ENCODE measurements at regions not wholly inside any gene's neighbourhood (a gene's known extent, or its start where the extent isn't known, plus 50 kb on each side); places are given as distances from the start of the nearest gene placed in this dataset.
A peak's percentile ranks its signal among the peaks of the same experiment; 100 is the strongest.

DNA sequence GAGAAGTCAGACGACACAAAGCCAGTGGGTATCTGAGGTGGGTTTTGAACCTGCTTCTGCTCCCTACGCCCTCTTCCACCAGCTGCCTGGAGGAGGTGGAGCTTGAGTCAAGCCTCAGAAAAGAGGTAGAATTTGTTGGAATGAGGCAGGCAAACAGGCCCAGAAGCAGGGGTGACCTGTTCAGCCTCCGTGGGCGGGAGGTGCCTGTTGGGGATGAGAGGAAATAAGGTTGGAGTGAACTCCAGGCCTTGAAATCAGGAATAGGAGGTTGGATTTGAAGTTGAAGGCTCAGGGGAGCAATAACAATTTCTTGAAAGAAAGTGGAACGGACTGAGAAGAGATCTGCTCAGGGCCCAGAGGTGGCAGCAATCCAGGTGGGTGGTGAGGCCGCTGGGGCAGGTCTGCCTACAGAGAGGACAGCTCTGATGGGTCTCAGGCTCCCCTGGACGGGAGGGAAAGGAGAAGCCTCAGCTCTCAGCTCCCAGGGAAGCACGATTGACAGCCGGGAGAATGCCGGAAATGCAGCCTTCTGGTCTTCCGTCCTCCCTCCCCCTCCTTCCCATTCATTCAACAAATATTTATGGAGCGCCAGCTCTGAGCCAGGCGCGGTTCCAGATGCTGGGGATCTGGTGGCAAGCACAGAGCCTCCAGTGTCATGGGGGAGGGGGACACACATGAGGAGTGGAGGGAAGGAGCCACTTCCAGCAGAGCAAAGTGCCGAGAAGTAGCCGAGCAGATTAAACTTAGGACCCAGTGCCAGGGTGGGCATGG lies 61.9 kb upstream of the CIBAR2 start:
- DNase-seq: peak; percentile 7

DNA sequence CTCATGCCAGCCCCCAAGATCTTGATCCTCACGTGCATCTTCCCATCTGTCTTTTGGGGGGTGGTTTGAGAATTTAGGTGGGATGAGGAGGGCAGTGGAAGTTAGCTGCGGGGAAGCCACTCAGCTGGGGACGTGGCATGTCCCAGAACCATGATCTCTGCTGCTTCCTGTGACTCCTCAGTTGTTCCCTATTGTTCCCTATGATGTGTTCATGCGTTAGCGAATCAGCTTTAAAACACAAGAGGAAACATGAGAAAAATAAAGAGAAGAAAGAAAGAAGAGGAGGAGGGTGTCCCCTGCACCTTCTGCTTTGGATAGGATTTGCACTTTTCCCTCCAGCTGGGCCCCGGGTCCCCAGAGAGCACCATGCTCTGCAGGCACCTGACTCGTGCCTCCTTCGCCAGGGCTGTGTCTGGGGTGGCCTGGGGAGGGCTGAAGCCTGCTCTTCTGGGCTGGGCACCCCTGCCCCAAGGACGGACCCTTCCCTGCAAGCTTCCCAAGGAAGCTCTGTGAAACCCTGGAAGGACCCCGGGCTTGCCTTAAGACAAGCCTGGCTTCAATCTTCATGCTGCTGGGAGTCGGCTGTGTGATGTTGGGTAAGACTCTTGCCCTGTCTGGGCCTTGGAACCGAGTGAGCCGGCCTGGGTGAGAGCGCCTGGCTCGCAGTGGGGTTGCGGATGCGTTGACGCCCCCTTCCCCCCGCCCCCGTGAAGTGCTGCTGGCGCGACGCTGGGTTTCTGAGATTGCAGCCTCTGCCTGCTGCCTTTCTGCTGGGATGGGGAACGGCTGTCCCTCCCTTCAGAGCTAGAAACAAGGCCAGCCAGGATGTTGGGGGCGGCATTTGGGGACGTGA lies 62.8 kb upstream of the CIBAR2 start:
- DNase-seq: no peak

DNA sequence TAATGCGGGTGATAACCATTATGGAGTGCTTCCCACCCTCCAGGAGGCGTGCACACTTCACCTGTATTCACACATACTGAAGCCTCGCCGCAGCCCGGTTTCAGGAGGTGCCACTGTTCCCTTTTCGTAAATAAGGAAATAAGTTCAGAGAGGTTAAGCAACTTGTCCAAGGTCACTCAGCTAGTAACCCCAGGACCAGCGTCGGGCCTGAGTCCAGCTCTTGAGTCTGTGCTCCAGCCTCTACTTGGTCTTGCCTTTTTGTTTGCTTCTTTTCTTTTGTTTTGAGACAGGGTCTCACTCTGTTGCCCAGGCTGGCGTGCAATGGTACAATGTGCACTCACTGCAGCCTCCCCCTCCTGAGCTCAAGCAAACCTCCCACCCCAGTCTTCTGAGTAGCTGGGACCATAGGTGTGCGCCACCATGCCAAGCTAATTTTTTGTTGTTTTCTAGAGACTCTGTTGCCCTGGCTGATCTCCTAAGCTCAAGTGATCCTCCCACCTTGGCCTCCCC lies 63.5 kb upstream of the CIBAR2 start:
- DNase-seq: no peak

DNA sequence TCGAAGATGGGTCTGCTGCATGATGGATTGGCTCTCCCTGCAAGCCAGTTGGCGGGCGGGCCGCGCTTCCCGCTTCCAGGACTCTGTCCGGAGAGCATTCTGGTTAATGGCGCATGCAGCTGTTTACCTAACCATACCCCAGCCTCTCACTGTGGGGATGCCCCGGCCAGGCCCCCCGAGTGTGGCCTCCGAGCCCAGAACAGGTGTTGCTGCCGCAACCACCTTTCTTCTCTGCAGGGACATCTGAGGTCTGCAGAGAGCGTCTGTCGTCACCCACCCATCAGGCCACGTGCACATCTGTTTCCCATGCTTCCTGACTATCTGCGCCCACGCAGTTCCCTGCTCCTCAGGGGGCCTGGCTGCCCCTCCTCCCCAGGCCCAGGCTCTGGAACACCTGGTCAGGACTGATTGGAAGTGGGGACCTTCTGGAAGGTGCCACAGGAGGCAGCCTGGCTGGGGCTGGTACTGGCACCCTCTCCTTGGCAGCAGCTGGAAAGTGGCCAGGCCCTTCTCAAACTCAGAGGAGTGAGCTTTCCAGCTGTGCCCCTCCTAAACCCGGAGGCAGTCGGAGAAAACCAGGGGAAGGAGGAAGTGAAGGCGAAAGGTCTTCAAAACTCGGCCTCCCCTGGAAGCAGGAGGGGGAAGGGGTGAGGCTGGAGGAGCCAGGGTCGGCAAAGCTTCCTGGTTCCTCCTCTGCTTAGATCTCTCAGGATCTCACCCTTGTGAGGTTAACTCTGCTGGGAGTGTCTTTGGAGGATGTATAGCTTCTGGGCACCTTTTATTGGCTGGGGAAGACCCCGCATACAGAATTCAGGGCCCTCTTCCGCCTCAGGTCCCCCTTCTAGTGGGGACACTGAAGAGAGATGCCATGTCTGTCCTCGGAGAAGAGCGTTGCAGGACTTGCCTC lies 64.5 kb upstream of the CIBAR2 start:
- peak; percentile 41 for DNase-seq

DNA sequence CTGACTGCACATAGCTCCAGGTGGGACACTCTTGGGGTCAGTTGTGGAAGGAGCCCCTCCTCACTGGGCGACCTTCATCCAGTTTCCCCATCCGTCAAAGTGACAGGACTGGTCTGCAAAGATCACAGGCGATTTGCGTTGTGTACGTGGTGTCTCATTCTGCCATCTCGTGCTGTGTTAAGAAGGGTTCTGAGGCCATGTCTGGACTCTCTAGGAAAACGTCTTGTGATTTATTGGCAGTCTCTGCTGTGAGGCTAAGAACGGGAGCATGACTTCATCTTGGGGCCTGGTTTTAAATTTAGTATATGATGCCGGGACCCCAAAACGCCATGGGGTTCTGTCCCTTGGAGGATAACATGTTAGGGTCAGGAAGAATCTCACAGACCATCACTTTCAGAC lies 65.2 kb upstream of the CIBAR2 start:
- DNase-seq: no peak

DNA sequence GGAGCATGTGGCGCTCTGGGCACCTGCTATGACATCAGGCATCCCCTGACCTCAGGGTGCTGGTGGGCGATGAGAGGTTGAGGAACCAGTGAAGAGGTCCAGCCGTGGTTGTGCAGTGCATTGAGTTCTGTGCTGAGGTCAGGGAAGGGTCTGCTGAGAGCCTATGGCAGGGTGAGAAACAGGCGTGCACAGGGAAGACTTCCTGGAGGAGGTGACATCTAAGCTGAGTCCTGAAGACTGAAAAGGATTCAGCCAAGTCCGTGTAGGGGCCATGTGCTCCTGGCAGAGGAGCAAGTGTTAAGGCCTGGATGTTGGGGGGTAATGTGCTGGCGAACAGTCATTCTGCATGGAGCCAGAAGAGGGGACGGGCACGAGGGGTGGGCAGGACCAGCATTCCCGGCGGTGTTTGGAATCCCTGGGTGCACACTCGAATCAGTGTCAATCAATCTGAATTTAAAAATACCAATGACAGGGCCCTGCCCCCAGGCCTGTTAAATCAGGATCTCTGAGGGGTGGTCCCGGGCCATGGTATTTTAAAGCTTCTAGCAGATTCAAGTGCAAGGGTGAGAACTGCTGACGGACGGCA lies 65.8 kb upstream of the CIBAR2 start:
- no peak for DNase-seq

DNA sequence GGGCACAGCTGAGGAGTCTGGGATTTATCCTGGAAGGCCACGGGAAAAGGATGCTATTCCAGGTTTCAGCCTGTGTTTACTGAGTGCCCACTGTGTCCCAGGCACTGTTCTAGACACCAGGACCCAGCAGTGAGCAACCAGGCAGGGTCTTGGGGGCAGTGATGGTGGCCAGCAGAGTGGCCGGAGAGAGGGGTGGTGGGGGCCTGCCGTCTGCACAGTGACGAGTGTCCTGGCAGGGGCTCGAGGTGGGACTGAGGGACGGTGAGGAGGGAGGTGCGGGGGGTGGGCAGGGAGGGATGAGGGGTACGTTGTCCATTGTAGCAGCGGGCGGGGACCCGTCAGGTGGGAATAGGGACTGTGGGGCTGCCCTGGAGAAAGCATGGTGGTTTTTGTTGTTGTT lies 66.3 kb upstream of the CIBAR2 start:
- DNase-seq: no peak

DNA sequence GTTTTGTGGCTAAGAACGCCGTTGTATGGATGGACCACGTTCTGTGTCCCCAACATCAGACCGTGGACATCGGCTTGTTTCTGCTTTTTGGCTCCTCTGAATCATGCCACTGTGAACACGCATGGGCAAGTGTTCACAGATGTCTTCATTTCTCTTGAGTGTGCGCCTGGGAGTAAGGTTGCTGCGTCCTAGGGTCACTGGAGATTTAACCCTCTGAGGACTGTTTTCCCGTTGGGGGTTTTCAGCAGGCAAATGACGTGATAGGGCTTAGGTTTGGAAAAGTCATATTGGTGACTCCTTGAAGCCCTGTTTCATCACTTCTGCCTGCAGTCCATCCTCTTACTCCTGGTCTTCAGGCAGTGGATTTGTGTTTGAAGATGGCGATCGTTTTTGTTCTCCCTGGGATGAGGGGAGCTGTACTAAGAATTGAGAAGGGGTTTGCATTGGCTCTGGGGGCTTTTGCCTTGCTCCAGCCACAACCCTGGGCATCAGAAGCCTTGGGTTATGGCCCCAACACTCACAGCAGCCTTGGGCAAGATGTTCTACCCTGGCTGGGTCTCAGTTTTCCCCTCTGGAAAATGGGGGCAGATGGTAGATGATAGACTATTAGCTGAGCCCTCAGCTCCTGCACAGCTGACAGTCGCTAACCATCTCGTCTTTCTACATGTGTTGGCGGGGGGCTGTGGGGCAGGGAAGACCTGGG lies 67.2 kb upstream of the CIBAR2 start:
- DNase-seq: no peak

DNA sequence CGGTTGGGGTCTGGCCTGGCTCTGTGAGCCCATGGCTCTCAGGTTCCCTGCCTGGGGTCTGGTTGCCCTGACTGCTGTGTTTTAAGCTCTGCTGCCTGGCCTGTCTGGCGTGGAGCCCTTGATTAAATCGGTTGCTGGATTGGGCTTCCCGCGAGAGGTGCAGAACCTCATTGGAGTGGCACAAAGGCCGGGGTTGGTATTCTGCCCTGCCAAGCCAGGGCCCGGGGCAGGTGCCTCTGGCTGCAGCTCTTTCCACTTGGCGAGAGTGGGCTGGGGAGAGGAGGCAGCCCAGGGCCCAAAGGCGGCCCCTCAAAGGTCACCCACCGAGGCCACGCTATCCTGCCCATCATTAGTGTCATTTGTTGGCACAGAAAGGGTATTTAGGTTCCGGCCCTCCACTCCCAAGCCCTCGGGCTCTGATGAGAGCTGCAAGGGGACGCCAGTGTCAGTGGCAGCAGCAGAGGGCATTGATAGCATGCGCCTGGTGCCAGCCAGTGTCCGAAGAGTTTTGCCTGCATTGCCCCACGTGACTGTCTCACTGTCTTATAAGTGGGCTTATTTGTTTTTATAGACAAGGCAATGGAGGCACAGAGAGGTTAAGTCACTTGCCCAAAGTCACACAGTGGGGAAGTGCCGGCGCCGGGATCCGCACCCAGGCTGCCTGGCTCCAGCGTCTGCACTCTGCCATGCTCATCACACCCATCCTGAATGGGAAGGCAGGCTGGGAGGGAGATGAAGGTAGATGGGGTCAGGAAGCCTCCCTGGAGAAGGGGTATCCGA lies 68.0 kb upstream of the CIBAR2 start:
- no peak for DNase-seq

DNA sequence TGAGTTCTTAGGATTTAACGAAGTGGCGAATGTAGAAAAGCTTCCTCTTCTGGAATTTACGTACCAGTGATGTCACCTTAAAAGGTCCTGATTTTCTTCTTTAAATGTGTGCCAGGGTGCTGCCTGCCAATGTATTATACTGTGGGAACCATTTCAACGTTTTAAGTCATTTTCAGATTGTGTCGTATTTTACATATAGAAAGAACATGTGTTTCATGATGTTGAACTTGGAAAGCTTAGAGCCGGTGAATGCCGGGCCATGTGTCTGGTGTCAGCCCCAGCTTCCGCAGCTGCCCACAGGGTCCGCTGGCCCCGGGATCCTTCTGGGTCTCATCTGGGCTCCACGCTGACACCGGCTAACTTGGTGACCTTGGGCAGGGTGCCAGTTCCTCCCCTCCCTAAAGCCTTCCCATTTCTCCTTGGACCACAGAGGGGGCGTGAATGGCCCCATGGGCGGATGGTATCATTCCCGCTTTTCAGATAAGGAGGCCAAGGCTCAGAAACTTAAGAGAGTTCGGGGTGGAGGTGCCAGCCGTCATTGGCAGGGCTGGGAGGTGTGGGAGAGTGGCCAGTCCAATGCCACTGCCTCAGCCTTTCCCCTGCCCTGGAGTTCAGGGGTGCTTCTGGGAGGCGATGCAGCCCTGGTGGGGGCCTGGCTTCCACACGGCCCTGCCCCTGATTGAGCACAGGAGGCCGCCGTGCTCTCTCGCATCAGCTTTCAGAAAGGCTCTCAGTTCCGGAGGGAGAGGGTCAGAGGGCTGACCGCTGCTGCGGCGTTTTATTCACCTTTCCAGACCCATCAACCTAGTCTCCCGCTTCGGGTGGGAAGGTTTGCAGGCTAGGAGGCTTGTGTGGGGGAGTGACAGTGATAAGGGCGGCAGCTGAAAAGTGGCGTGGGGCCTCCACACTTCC lies 68.8 kb upstream of the CIBAR2 start:
- no peak for DNase-seq

DNA sequence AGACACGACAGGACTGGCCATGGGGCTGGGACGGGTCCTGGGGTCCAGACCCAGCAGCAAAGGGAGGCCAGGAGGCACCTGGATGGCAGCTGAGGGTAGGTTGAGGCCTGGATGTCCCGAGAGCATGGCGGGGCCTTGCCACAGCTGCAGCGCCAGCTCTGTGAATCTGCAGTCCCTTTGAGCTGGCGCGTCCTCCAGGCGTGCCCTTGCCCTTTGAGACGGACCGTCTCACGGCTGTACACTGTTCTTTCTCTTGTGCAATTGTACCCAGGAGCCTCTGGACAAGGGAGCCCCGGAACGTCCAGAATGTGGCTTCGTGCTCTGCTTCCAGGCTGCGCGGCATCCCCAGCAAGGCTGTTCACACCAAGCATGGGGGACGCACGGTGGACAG lies 69.5 kb upstream of the CIBAR2 start:
- no peak for DNase-seq

DNA sequence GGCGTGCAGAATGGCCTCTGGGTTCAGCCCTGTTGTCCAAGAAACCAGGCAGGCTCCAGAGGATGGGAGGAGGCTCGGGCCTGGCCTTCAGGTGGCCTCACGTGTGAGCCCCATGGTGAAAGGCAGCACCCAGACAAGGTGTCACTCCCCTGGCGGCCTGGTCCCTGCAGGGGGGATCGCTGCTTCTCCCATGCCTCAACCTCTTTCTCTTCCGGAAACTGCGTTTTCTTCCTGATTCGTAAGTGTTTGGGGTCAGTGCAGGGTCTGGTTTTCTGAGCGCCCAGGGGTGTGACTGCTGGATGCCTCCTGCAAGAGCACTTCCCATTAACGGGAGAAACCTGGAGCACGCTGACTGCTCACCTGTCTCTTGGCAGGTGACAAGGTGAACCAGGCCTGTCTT lies 70.0 kb upstream of the CIBAR2 start:
- no peak for DNase-seq

DNA sequence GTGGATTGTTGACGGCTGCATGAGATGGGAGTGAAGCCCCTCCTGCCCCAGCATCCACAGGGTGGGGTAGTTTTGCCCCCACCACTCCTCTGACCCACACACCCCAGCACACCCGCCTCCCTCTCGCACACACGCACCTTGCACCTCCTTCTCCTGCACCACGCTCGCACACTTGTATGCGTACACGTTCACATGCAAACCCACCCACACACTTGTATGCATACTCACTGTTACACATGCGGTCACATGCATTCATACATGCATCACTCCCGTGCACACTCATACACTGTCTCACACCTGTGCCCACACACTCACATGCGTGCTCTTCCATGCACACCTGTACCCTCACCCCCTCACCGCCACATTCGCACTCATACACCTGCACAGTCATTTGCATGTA lies 70.5 kb upstream of the CIBAR2 start:
- DNase-seq: no peak

DNA sequence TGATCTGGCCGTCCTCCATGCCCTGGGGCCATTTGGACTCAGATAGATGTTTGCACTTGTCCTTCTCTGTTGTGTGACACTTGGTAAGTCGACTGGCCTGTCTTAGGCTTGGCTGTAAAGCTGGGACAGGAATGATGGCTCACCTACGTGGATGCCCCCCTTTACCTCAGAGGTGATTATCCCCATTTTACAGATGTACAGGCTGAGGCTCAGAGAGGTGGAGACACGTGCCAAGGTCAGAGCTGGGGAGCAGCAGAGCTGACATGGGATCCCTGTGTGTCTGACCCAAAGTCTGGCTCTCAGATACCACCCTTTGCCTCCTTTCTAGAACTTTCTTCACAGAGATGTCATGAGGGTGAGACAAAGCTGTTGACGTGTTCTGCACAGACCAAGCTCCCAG lies 71.3 kb upstream of the CIBAR2 start:
- no peak for DNase-seq

DNA sequence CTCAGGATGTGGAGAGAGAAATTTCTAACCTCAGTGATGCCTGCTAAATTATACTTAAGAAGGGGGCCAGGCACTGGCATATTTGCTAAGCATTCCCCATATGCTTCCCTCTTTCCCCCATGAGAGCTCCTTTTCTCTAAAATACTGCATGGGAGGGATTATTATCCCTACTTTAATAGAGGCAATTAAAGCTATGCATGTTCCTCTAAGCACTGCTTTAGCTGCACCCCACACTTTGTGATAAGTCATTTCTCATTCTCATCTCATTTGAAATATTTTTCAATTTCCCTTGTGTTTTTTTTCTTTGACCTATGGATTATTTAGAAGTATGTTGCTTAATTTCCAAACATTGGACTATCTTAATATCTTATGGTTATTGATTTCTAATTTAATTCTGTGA lies 72.1 kb upstream of the CIBAR2 start:
- no peak for DNase-seq

DNA sequence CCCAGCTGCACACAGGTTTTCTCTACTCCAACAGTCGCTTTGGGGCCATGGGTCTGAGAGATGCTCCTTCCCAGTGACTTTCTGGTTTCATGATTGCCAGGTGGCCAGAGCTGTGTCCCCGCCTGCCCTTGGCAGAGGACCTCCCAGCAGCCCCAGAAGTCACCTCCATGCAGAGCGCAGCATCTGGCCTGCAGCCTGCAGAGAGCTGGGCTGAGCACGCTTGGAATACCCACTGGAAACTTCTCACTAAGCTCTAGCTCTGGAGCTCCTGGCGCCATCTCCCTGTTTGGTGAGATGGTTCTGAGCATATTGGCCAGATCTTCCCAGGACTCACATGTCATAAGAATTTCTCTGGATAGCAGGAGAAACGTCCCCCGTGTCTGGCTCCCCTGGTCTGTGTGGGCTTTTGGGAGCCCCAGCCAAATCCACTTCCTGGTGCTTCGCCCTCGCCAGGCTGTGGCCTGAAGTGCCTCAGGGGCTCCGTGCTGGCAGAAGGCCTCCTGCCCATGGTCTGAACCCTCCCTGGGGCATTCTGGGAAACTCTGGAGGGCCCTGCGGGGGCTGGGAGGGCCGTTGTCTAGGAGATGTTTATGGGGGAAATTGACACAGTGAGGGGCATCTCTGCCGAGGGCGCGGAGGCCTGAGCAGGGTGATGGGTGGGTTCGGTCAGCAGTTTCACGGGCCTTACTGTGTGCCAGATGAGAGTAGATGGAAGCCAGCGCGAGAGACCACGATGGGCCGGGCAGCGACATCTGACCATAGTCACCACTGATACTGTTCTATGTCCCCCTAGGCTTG lies 73.2 kb upstream of the CIBAR2 start:
- no peak for DNase-seq

DNA sequence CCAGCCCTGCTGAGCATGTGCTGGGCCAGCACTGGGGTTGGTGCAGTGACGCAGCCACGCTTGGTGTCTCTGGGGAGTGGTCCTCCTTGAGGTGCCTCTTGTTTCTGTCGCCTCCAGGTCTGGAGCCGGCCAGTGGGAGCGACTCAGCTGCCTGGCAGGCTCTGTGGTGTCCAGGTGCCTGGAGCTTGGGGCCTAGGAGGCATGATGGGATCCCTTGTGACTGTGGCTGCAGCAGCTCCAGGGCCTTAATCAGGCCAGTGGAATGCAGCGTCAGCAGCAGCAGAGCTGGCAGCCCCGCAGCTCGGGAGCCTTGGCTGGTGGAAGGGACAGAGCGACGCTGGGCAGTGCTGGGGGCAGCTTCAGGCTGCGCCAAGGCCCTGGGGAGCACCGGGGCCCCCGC lies 74.7 kb upstream of the CIBAR2 start:
- DNase-seq: no peak

DNA sequence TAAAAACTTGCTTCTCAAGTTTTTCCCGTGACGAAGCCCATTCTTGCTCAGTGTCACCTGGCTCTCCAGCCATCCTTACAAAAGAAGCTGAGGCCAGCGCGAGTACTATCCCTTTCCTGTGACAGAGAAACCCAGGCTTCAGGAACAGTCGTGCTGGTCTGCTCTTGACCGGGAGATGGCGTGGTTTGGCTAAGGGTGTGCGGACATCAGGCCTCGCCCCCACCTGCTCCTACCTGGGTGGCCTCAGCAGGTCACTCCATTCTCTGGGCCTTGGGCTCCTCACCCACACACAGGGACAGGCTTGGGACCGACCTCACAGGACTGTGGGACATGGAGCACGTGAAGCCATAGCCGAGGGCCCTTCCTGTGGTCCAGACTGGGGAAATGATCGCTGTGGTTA lies 75.2 kb upstream of the CIBAR2 start:
- no peak for DNase-seq

DNA sequence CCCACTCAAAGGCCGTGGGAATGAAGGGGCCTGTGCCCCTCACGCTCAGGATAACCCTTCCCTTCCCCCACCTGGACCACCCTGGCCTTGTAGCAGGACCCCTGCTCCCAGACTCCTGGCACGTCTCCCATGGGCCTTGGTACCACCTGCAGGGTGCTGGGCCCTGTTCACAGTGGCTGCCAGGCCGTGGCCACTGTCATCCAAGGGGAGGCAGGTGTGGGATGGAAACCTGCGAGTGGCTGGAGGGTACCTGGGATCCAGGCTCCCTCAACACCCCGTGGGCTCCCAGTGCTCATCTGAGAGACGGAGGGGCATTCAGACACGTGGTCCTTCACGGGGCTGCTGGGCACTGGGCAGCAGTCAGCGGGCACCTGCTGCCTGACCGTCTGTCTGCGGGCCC lies 75.6 kb upstream of the CIBAR2 start:
- no peak for DNase-seq

Data from DMS79 (cell line).